H1 (cell line): ENCODE measurements at regions not wholly inside any gene's neighbourhood (a gene's known extent, or its start where the extent isn't known, plus 50 kb on each side); places are given as distances from the start of the nearest gene placed in this dataset.

Experiments used
- CTCF ChIP-seq, 3 experiments: IDR thresholded peaks; 1 replicate in 2 of 3; 2 replicates in 1 of 3; pipeline versions ENCODE4 v1.5.1 to v1.6.1; 2011; ENCODE audit warnings: low read length in 3 of 3, mild to moderate bottlenecking in 3 of 3, inconsistent platforms in 2 of 3, low read depth in 1 of 3, moderate library complexity in 1 of 3; ENCODE audit not compliant: insufficient read depth in 1 of 3; ENCODE audit errors: control extremely low read depth in 1 of 3
- EZH2 ChIP-seq: fragments of 200-600 bp; sonication (generic); IDR thresholded peaks from 2 replicates; pipeline ENCODE4 v1.7.1; 2012; ENCODE audit warnings: low read depth, mild to moderate bottlenecking, moderate library complexity, low read length, inconsistent platforms; ENCODE audit not compliant: severe bottlenecking
- GABPA ChIP-seq: IDR thresholded peaks from 2 replicates; pipeline ENCODE4 v1.6.1; 2011; ENCODE audit warnings: mild to moderate bottlenecking, low read length, moderate library complexity, borderline replicate concordance; ENCODE audit not compliant: insufficient read depth
- HDAC2 ChIP-seq, 2 experiments: fragments of 300-600 bp in 1 of 2; sonication (generic) in 1 of 2; IDR thresholded peaks; 2 replicates each; pipeline ENCODE4 v1.6.1; 2011 to 2012; ENCODE audit warnings: low read depth in 2 of 2, low read length in 2 of 2, mild to moderate bottlenecking in 2 of 2, moderate library complexity in 2 of 2, borderline replicate concordance in 1 of 2, inconsistent platforms in 1 of 2
- JUN ChIP-seq: IDR thresholded peaks from 2 replicates; pipeline ENCODE4 v1.6.1; 2011; ENCODE audit warnings: low read depth, mild to moderate bottlenecking, improper control_type of control experiment, low read length
- JUND ChIP-seq: IDR thresholded peaks from 2 replicates; pipeline ENCODE4 v1.6.1; 2011; ENCODE audit warnings: mild to moderate bottlenecking, improper control_type of control experiment, low read length
- MAFK ChIP-seq: IDR thresholded peaks from 2 replicates; pipeline ENCODE4 v1.6.1; 2012; ENCODE audit warnings: low read depth, mild to moderate bottlenecking, improper control_type of control experiment, low read length
- POLR2A ChIP-seq, 2 experiments: IDR thresholded peaks; 1 replicate in 1 of 2; 2 replicates in 1 of 2; pipeline ENCODE4 v1.6.1; 2011; ENCODE audit warnings: low read depth in 2 of 2, low read length in 2 of 2, mild to moderate bottlenecking in 2 of 2; ENCODE audit errors: control extremely low read depth in 1 of 2
- POLR2AphosphoS5 ChIP-seq: IDR thresholded peaks from 2 replicates; pipeline ENCODE4 v1.6.1; 2011; ENCODE audit warnings: low read depth, low read length
- RAD21 ChIP-seq, 2 experiments: IDR thresholded peaks in 1 of 2; conservative IDR thresholded peaks in 1 of 2; 2 replicates each; pipeline ENCODE4 v1.6.1; 2011; ENCODE audit warnings: low read depth in 2 of 2, low read length in 2 of 2, improper control_type of control experiment in 1 of 2, inconsistent platforms in 1 of 2, mild to moderate bottlenecking in 1 of 2, moderate library complexity in 1 of 2
- SIRT6 ChIP-seq: IDR thresholded peaks from one replicate; pipeline ENCODE4 v1.7.1; 2012; ENCODE audit warnings: low read length, inconsistent platforms
- TAF1 ChIP-seq: IDR thresholded peaks from 2 replicates; pipeline ENCODE4 v1.6.1; 2011; ENCODE audit warnings: mild to moderate bottlenecking, low read depth, low read length
- ZNF274 ChIP-seq: IDR thresholded peaks from 2 replicates; pipeline ENCODE4 v1.7.0; 2012; ENCODE audit warnings: low read length, borderline replicate concordance; ENCODE audit errors: extremely low read depth

GRCh38 chr16:85524630-85525419 lies 88.3 kb upstream of the GSE1 start:
- TF ChIP-seq POLR2A (IDR thresholded peaks at IDR 0.05; ENCODE audit: control extremely low read depth in 1 of 2, low read depth in 2 of 2, low read length in 2 of 2) (no peak), EZH2 (no peak), ZNF274 (no peak), CTCF (IDR thresholded peaks at IDR 0.05; ENCODE audit: control extremely low read depth in 1 of 3, insufficient read depth in 1 of 3, low read depth in 1 of 3, low read length in 3 of 3) (no peak), JUND (peak; percentile 42; the same call in 1 of the 2 replicates), HDAC2 (IDR thresholded peaks at IDR 0.05; ENCODE audit: borderline replicate concordance in 1 of 2, low read depth in 2 of 2, low read length in 2 of 2) (no peak), MAFK (no peak), TAF1 (no peak), GABPA (no peak), SIRT6 (no peak), POLR2AphosphoS5 (no peak), RAD21 (IDR thresholded peaks at IDR 0.05 in 1 of 2, conservative IDR thresholded peaks at IDR 0.05 in 1 of 2; ENCODE audit: low read depth in 2 of 2, low read length in 2 of 2) (no peak), JUN (no peak)
